ENCODE measurements at regions not wholly inside any gene's neighbourhood (a gene's known extent, or its start where the extent isn't known, plus 50 kb on each side); places are given as distances from the start of the nearest gene placed in this dataset.
"Not testable (repeated sequence)": the region's sequence is repeated elsewhere in the genome, so short reads cannot be mapped to it uniquely, and the experiment has no call there.

- no peak for TF ChIP-seq CTCF (IDR thresholded peaks at IDR 0.05; ENCODE audit: insufficient read depth, low read depth, low read length, missing control alignments)
- no peak for DNase-seq (ENCODE audit: low read depth)
- H3K4me3 ChIP-seq (ENCODE audit: low read length), result no peak overlapping the region
Observed at GRCh38 chr2:33696234-33696633, 97.1 kb upstream of the FAM98A start.

- no peak for TF ChIP-seq CTCF (IDR thresholded peaks at IDR 0.05; ENCODE audit: insufficient read depth, low read depth, low read length, missing control alignments)
- DNase-seq (ENCODE audit: low read depth), result no peak
- H3K4me3 ChIP-seq (ENCODE audit: low read length), result no peak overlapping the region
Observed at GRCh38 chr2:33694904-33695303, 95.8 kb upstream of the FAM98A start.

GRCh38 chr2:33690686-33691085 lies 91.6 kb upstream of the FAM98A start:
- not testable (repeated sequence) for H3K4me3 ChIP-seq (ENCODE audit: low read length); DNase-seq (ENCODE audit: low read depth)

- no peak overlapping the region for H3K4me3 ChIP-seq (ENCODE audit: low read length)
- no peak for TF ChIP-seq CTCF (IDR thresholded peaks at IDR 0.05; ENCODE audit: insufficient read depth, low read depth, low read length, missing control alignments)
- no peak for DNase-seq (ENCODE audit: low read depth)
Observed at GRCh38 chr2:33681364-33681757, 82.3 kb upstream of the FAM98A start.

- TF ChIP-seq CTCF (IDR thresholded peaks at IDR 0.05; ENCODE audit: insufficient read depth, low read depth, low read length, missing control alignments), result no peak
- DNase-seq (ENCODE audit: low read depth), result no peak
- no peak overlapping the region for H3K4me3 ChIP-seq (ENCODE audit: low read length)
Observed at GRCh38 chr2:33680644-33681363, 81.7 kb upstream of the FAM98A start.

GRCh38 chr2:33678436-33678835 lies 79.3 kb upstream of the FAM98A start:
- no peak for TF ChIP-seq CTCF (IDR thresholded peaks at IDR 0.05; ENCODE audit: insufficient read depth, low read depth, low read length, missing control alignments)
- no peak for DNase-seq (ENCODE audit: low read depth)
- H3K4me3 ChIP-seq (ENCODE audit: low read length), result no peak overlapping the region

- peak; percentile 11 for DNase-seq (ENCODE audit: low read depth)
- peak; percentile 30 for TF ChIP-seq CTCF (IDR thresholded peaks at IDR 0.05; ENCODE audit: insufficient read depth, low read depth, low read length, missing control alignments)
- no peak overlapping the region for H3K4me3 ChIP-seq (ENCODE audit: low read length)
Observed at GRCh38 chr2:33673937-33674336, 74.8 kb upstream of the FAM98A start.
